SU-DHL-6 (cell line): ENCODE measurements at regions not wholly inside any gene's neighbourhood (a gene's known extent, or its start where the extent isn't known, plus 50 kb on each side); places are given as distances from the start of the nearest gene placed in this dataset.
"Not testable (repeated sequence)": the region's sequence is repeated elsewhere in the genome, so short reads cannot be mapped to it uniquely, and the experiment has no call there.

Source experiments
- H2AFZ ChIP-seq: fragments of 200-600 bp; sonication (generic); 2 replicates; pipeline ENCODE4 v1.6.1; 2014; ENCODE audit warnings: low read depth, mild to moderate bottlenecking, moderate library complexity, mixed read lengths, antibody characterized with exemption, low read length; ENCODE audit not compliant: severe bottlenecking
- H3F3A ChIP-seq: fragments of 200-600 bp; shearing (Covaris generic); 2 replicates; pipeline ENCODE4 v1.6.0; 2016; ENCODE audit warnings: antibody characterized with exemption, mild to moderate bottlenecking; ENCODE audit not compliant: insufficient read depth
- H3K27ac ChIP-seq: fragments of 200-600 bp; sonication (generic); 2 replicates; pipeline ENCODE4 v1.5.1; 2016; ENCODE audit warnings: low read depth, mild to moderate bottlenecking, low read length, moderate library complexity, mixed read lengths
- H3K27me3 ChIP-seq: fragments of 200-600 bp; sonication (generic), shearing (Covaris generic); 2 replicates; pipeline ENCODE4 v1.6.0; 2014; ENCODE audit warnings: mild to moderate bottlenecking, low read length
- H3K36me3 ChIP-seq: fragments of 200-600 bp; sonication (generic); 2 replicates; pipeline ENCODE4 v1.6.1; 2014; ENCODE audit warnings: mild to moderate bottlenecking, low read length, mixed read lengths
- H3K4me2 ChIP-seq: fragments of 300-600, 200-600 bp; shearing (Covaris generic), sonication (generic); 2 replicates; pipeline ENCODE4 v1.6.0; 2014; ENCODE audit warnings: low read length, low read depth, mild to moderate bottlenecking; ENCODE audit not compliant: poor library complexity, severe bottlenecking
- H3K4me3 ChIP-seq: fragments of 200-600 bp; sonication (generic); 2 replicates; pipeline ENCODE4 v1.5.1; 2014; ENCODE audit warnings: antibody characterized with exemption, low read length, mild to moderate bottlenecking, mixed read lengths; ENCODE audit not compliant: insufficient read depth, poor library complexity, severe bottlenecking
- H3K79me2 ChIP-seq: fragments of 200-600 bp; sonication (generic); 2 replicates; pipeline ENCODE4 v1.6.1; 2014; ENCODE audit warnings: mild to moderate bottlenecking, low read length, moderate library complexity; ENCODE audit not compliant: insufficient read depth
- H3K9ac ChIP-seq: fragments of 200-600 bp; sonication (generic); 2 replicates; pipeline ENCODE4 v1.7.0; 2014; ENCODE audit warnings: mild to moderate bottlenecking, low read length
- H3K9me2 ChIP-seq: fragments of 200-600 bp; sonication (generic); replicated peaks from 2 replicates; pipeline ENCODE4 v1.6.1; 2014; ENCODE audit warnings: low read length; ENCODE audit not compliant: insufficient read depth
- H3K9me3 ChIP-seq: fragments of 200-600 bp; sonication (generic); 2 replicates; pipeline ENCODE4 v1.6.1; 2014; ENCODE audit warnings: low read length, mixed read lengths; ENCODE audit not compliant: insufficient read depth
- H4K20me1 ChIP-seq: fragments of 200-600 bp; sonication (generic); 2 replicates; pipeline ENCODE4 v1.6.1; 2014; ENCODE audit warnings: low read depth, mild to moderate bottlenecking, antibody characterized with exemption, low read length, moderate library complexity, mixed read lengths
- CTCF ChIP-seq: fragments of 200-600 bp; sonication (generic); IDR thresholded peaks from one replicate; pipeline ENCODE4 v1.5.1; 2017; ENCODE audit warnings: antibody characterized with exemption, mild to moderate bottlenecking, low read length, moderate library complexity; ENCODE audit not compliant: insufficient read depth, poor library complexity, severe bottlenecking
- EZH2phosphoT487 ChIP-seq: fragments of 200-600 bp; sonication (generic), shearing (Covaris generic); conservative IDR thresholded peaks from 2 replicates; pipeline ENCODE4 v1.6.1; 2018; ENCODE audit warnings: mild to moderate bottlenecking, antibody characterized with exemption, low read length, moderate library complexity, mixed read lengths

GRCh38 chr4:14419516-14419915 is 582.8 kb upstream of the CPEB2 start:
- Histone ChIP-seq H3K9ac (no peak overlapping the region), H3K27ac (no peak overlapping the region), H3K4me3 (no peak overlapping the region), H2AFZ (no peak overlapping the region), H3K36me3 (no peaks in the 10 kb centered on the region), H3K9me3 (no peaks in the 10 kb centered on the region), H3F3A (no peaks in the 10 kb centered on the region), H3K79me2 (no peaks in the 10 kb centered on the region), H3K4me2 (no peak overlapping the region), H3K27me3 (no peaks in the 10 kb centered on the region), H3K9me2 (no peaks in the 10 kb centered on the region), H4K20me1 (no peaks in the 10 kb centered on the region)
- TF ChIP-seq EZH2phosphoT487 (no peak), CTCF (no peak)

GRCh38 chr4:14426297-14426696 is 576.0 kb upstream of the CPEB2 start:
- not testable (repeated sequence) for H3K27me3 ChIP-seq, H3K36me3 ChIP-seq, H3K9ac ChIP-seq, H4K20me1 ChIP-seq, H3K9me3 ChIP-seq, H3K79me2 ChIP-seq, H3K9me2 ChIP-seq, H3K4me2 ChIP-seq, H3K27ac ChIP-seq, H3F3A ChIP-seq, H2AFZ ChIP-seq, H3K4me3 ChIP-seq

GRCh38 chr4:14428125-14428524 is 574.2 kb upstream of the CPEB2 start:
- no peaks in the 10 kb centered on the region for H3K79me2 ChIP-seq
- no peaks in the 10 kb centered on the region for H3K9me2 ChIP-seq
- no peak overlapping the region for H2AFZ ChIP-seq
- H3K27ac ChIP-seq, result no peak overlapping the region
- H3K27me3 ChIP-seq, result no peaks in the 10 kb centered on the region
- no peaks in the 10 kb centered on the region for H3K9me3 ChIP-seq
- no peaks in the 10 kb centered on the region for H3F3A ChIP-seq
- H3K9ac ChIP-seq, result no peak overlapping the region
- no peak overlapping the region for H3K4me2 ChIP-seq
- no peak for TF ChIP-seq CTCF
- TF ChIP-seq EZH2phosphoT487, result no peak
- H4K20me1 ChIP-seq, result no peaks in the 10 kb centered on the region
- H3K4me3 ChIP-seq, result no peak overlapping the region
- no peaks in the 10 kb centered on the region for H3K36me3 ChIP-seq

GRCh38 chr4:14431155-14432134 is 570.8 kb upstream of the CPEB2 start:
- no peaks in the 10 kb centered on the region for H3K27me3 ChIP-seq
- H3K27ac ChIP-seq, result no peak overlapping the region
- no peaks in the 10 kb centered on the region for H3F3A ChIP-seq
- H2AFZ ChIP-seq, result no peak overlapping the region
- H4K20me1 ChIP-seq, result no peaks in the 10 kb centered on the region
- no peaks in the 10 kb centered on the region for H3K79me2 ChIP-seq
- TF ChIP-seq EZH2phosphoT487, result no peak
- TF ChIP-seq CTCF, result no peak
- no peaks in the 10 kb centered on the region for H3K36me3 ChIP-seq
- H3K9ac ChIP-seq, result no peak overlapping the region
- H3K9me2 ChIP-seq, result no peaks in the 10 kb centered on the region
- no peaks in the 10 kb centered on the region for H3K9me3 ChIP-seq
- no peak overlapping the region for H3K4me2 ChIP-seq
- no peak overlapping the region for H3K4me3 ChIP-seq
